Spleen (tissue), 11 donors: ENCODE measurements at regions not wholly inside any gene's neighbourhood (a gene's known extent, or its start where the extent isn't known, plus 50 kb on each side); places are given as distances from the start of the nearest gene placed in this dataset.

ENCODE experiments used
- DNase-seq: peaks from one replicate; pipeline ENCODE4 v3.0.0-alpha.2; 2020
- H3K27ac ChIP-seq, 8 donors: fragments of 200-600 bp; sonication (generic) in 7 of 8; 1 replicate in 4 of 8; 2 replicates in 4 of 8; pipeline versions ENCODE4 v1.5.0 to v1.8.0; 2016 to 2021; ENCODE audit warnings: inconsistent platforms in 4 of 8, mild to moderate bottlenecking in 4 of 8, moderate library complexity in 1 of 8
- H3K27me3 ChIP-seq, 7 donors: fragments of 200-600 bp; sonication (generic) in 6 of 7; replicated peaks in 1 of 7; 1 replicate in 4 of 7; 2 replicates in 3 of 7; pipeline versions ENCODE4 v1.5.0 to v1.8.0; 2016 to 2021; ENCODE audit warnings: inconsistent platforms in 3 of 7, mild to moderate bottlenecking in 1 of 7
- H3K36me3 ChIP-seq, 6 donors: fragments of 200-600 bp; sonication (generic) in 5 of 6; 1 replicate in 4 of 6; 2 replicates in 2 of 6; pipeline versions ENCODE4 v1.5.0 to v1.8.0; 2016 to 2021; ENCODE audit warnings: inconsistent platforms in 2 of 6
- H3K4me1 ChIP-seq, 6 donors: fragments of 200-600 bp; sonication (generic) in 5 of 6; 1 replicate in 3 of 6; 2 replicates in 3 of 6; pipeline versions ENCODE4 v1.5.0 to v1.8.0; 2016 to 2021; ENCODE audit warnings: inconsistent platforms in 3 of 6
- H3K4me3 ChIP-seq, 8 donors: fragments of 200-600 bp; sonication (generic) in 7 of 8; 1 replicate in 4 of 8; 2 replicates in 4 of 8; pipeline versions ENCODE4 v1.5.0 to v1.8.0; 2016 to 2021; ENCODE audit warnings: inconsistent platforms in 4 of 8, mild to moderate bottlenecking in 4 of 8, moderate library complexity in 2 of 8
- H3K9me3 ChIP-seq, 8 donors: fragments of 200-600 bp; sonication (generic) in 7 of 8; 1 replicate in 4 of 8; 2 replicates in 4 of 8; pipeline versions ENCODE4 v1.5.0 to v1.8.0; 2016 to 2021; ENCODE audit warnings: inconsistent platforms in 4 of 8
- CTCF ChIP-seq, 11 experiments: fragments of 200-600 bp in 7 of 11; fragments of 450-650 bp in 4 of 11; sonication (generic) in 4 of 11; IDR thresholded peaks in 8 of 11; conservative IDR thresholded peaks in 3 of 11; 1 replicate in 7 of 11; 2 replicates in 4 of 11; pipeline versions ENCODE4 v1.4.0 to v1.8.0; 2016 to 2021; ENCODE audit warnings: antibody characterized with exemption in 11 of 11, inconsistent platforms in 4 of 11, mild to moderate bottlenecking in 1 of 11
- POLR2A ChIP-seq, 3 donors: fragments of 450-650 bp; IDR thresholded peaks; one replicate each; pipeline ENCODE4 v1.5.1; 2017; ENCODE audit warnings: antibody characterized with exemption in 3 of 3, mild to moderate bottlenecking in 1 of 3
- POLR2AphosphoS5 ChIP-seq, 3 donors: sonication (generic); formaldehyde crosslinking; IDR thresholded peaks; one replicate each; pipeline ENCODE4 v1.5.1; 2017; ENCODE audit warnings: antibody characterized with exemption in 3 of 3
- WGBS, 5 donors: extraction: QIAGEN DNeasy Blood & Tissue Kit in 3 of 5; methylation state at CpG; one replicate each; pipeline versions ENCODE4 v1.1.5 to v1.1.7; 2013 to 2018; 5-methylcytosine and 5-hydroxymethylcytosine counted together
- intact Hi-C: fragments of 100-400 bp; cut with DNase I; formaldehyde crosslinking; loops from one replicate; pipeline ENCODE4 v1.15.0; 2023; ENCODE audit warnings: low total_unique reads
- donor health status: healthy with polysubstance abuse.
- donor health status: DM: no; HTN: no; CAD: no; lungs with moderate emphysema.
- donor health status: DM: no; HTN: no; CAD: no.
- donor health status: Bipolar disorder and iron deficiency.
- donor health status: healthy.
- donor health status: DM: no; HTN: no; CAD: no.
- donor health status: DM: yes; HTN: yes; CAD: no.

- H3K27me3 ChIP-seq = no peaks in the 10 kb centered on the region
- H3K4me1 ChIP-seq = no peaks in the 10 kb centered on the region
- 57 to 74% (median 60%) methylated on average over 3 of the region's 3 CpGs for WGBS, 5 donors
- TF ChIP-seq POLR2A (IDR thresholded peaks at IDR 0.05) = no peak
- no peak for TF ChIP-seq CTCF (IDR thresholded peaks at IDR 0.05 in 8 of 11, conservative IDR thresholded peaks at IDR 0.05 in 3 of 11)
- no peak for TF ChIP-seq POLR2AphosphoS5 (IDR thresholded peaks at IDR 0.05)
- peaks cover 0 to 30% (median 0%) of the 10 kb centered on the region in 8 donors for H3K9me3 ChIP-seq
- H3K27ac ChIP-seq = no peak overlapping the region
- intact Hi-C loops = no loop called here
- no peaks in the 10 kb centered on the region for H3K36me3 ChIP-seq
- no peak for DNase-seq
- H3K4me3 ChIP-seq = no peak overlapping the region
These were observed 119.9 kb upstream of the NDN start for GRCh38 chr15:23806980-23807379.

DNA sequence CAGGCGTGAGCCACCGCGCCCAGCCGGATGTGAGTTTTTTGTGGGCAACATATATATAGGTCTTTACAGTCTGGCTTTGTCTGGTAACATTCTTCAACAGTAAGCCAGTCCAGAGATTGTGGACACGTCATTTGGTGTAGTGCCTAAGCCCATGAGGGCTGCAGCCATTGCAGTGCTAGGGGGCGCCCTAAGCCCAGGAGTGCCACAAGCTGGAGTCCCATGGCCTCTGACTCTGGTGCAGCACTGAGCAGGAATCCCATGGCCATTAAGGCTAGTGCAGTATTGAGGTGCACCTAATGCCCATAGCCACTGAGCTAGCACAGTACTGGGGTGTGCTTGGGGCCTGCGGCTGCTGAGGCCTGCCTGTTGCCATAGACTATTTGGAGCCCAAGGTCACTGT, 136.4 kb upstream of the NDN start:
- no peaks in the 10 kb centered on the region for H3K4me1 ChIP-seq
- H3K9me3 ChIP-seq = peaks cover 0 to 16% (median 9%) of the 10 kb centered on the region in 8 donors
- DNase-seq = no peak
- no peak for TF ChIP-seq POLR2AphosphoS5 (IDR thresholded peaks at IDR 0.05)
- TF ChIP-seq POLR2A (IDR thresholded peaks at IDR 0.05) = no peak
- no peak for TF ChIP-seq CTCF (IDR thresholded peaks at IDR 0.05 in 8 of 11, conservative IDR thresholded peaks at IDR 0.05 in 3 of 11)
- no peaks in the 10 kb centered on the region for H3K36me3 ChIP-seq
- H3K4me3 ChIP-seq = no peak overlapping the region
- no peaks in the 10 kb centered on the region for H3K27me3 ChIP-seq
- no peak overlapping the region for H3K27ac ChIP-seq
- intact Hi-C loops = no loop called here
- WGBS, 5 donors = 65 to 75% (median 73%) methylated on average over 5 to 7 of the region's 7 CpGs

DNA sequence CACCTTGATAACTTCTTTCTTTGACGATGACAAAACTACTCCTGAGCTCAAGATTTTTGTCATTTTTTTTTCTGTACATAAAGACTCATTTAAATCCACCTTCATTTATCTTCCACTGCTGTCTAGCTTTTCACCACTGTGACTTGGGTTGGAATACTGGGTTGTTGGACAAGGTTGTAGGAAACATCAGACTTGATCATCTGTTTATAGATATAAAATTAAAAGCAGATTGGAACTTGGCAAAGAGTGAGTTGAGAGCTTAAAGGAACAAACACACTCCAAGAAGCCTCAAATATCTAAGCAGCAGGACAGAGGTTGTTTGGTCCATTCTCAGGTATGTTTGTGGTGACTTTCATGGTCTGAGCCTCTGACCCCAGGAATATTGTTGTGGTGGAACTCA, 141.7 kb upstream of the NDN start:
- 64 to 87% (median 80%) methylated on average over 1 of the region's 1 CpG for WGBS, 5 donors
- no peaks in the 10 kb centered on the region for H3K4me1 ChIP-seq
- TF ChIP-seq CTCF (IDR thresholded peaks at IDR 0.05 in 8 of 11, conservative IDR thresholded peaks at IDR 0.05 in 3 of 11) (no peak), POLR2AphosphoS5 (IDR thresholded peaks at IDR 0.05) (no peak)

GRCh38 chr15:23835953-23836352, 148.8 kb upstream of the NDN start:
- peaks cover 0 to 9% (median 0%) of the 10 kb centered on the region in 8 donors for H3K9me3 ChIP-seq
- no peaks in the 10 kb centered on the region for H3K27me3 ChIP-seq
- DNase-seq = no peak
- TF ChIP-seq POLR2AphosphoS5 (IDR thresholded peaks at IDR 0.05) = no peak
- TF ChIP-seq POLR2A (IDR thresholded peaks at IDR 0.05) = no peak
- TF ChIP-seq CTCF (IDR thresholded peaks at IDR 0.05 in 8 of 11, conservative IDR thresholded peaks at IDR 0.05 in 3 of 11) = no peak
- 84 to 96% (median 93%) methylated on average over 2 of the region's 2 CpGs for WGBS, 5 donors
- H3K36me3 ChIP-seq = no peaks in the 10 kb centered on the region
- intact Hi-C loops = no loop called here
- no peak overlapping the region for H3K4me3 ChIP-seq
- H3K4me1 ChIP-seq = no peaks in the 10 kb centered on the region
- no peak overlapping the region for H3K27ac ChIP-seq

More for the DNA sequence above, 141.7 kb upstream of the NDN start:
- Histone ChIP-seq H3K27ac (no peak overlapping the region), H3K4me3 (no peak overlapping the region), H3K36me3 (no peaks in the 10 kb centered on the region), H3K27me3 (no peaks in the 10 kb centered on the region), H3K9me3 (peaks cover 0 to 8% (median 0%) of the 10 kb centered on the region in 8 donors)
- no peak for DNase-seq
- intact Hi-C loops = no loop called here
